Colon (tissue), 2 donors: ENCODE measurements at regions not wholly inside any gene's neighbourhood (a gene's known extent, or its start where the extent isn't known, plus 50 kb on each side); places are given as distances from the start of the nearest gene placed in this dataset.
"Not testable (repeated sequence)": the region's sequence is repeated elsewhere in the genome, so short reads cannot be mapped to it uniquely, and the experiment has no call there.

Experiments used
- FAIRE-seq: peaks from 2 replicates; lab custom pipeline; 2012; peaks lifted over from hg19 to GRCh38; lab: Jason Lieb, UNC
- donor health status: control.
- donor health status: control.

DNA sequence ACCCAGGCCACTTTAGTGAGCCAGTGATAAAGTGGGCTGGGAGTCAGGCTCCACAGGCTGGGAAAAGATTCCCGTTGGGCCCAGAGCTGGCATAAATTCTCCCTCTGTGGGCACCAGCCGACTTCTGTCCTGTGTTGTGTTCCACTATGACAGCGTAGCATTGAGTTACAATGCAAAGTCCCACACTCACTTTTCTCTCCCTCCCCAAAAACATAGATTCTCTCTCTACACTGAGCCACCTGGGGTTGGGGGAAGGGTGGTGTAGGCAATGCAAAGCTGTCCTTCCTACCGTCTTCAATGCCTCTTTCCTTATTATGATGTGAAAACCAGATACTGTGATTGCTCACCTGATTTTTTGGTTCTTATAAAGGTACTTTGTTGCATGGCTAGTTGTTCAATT is 566.2 kb downstream of the RAPGEF2 start:
- no peak for FAIRE-seq

DNA sequence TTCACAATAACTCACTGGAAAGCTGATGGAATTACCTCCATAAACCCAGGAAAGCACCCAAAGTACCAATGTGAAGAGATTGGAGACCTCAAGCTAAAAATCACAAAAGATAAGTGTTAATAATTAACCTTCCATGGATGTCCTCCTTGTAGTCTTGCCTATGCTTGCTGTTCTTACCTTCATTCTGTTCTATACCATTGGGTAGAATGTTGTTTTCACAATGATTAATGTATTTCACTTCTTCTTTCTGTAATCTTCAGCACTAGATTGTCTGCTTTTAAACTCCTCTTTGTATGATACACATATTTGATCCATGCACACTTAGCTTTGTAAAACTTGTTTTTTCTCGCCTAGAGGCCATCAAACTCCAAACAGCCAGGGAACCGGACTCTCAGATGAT is 570.3 kb downstream of the RAPGEF2 start:
- FAIRE-seq: no peak

DNA sequence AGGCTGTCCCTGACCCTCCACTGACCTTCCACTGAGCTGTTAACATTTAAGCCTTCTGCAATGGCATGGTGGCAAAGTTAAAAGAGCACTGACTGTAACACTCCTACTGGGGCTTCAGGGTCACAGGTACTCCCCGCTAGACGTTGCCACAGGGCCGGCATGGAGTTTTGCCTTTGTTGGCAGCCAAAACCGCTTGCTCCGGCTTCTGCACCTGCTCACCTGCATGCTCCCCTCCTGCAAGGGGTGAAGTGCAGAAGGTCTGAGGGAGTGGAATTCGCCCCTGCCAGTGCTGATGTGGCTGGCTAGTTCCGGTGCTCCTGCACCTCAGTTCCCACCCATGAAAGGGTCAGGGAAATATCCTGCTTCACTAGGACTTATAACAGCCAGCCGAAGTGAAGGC is 571.4 kb downstream of the RAPGEF2 start:
- no peak for FAIRE-seq

DNA sequence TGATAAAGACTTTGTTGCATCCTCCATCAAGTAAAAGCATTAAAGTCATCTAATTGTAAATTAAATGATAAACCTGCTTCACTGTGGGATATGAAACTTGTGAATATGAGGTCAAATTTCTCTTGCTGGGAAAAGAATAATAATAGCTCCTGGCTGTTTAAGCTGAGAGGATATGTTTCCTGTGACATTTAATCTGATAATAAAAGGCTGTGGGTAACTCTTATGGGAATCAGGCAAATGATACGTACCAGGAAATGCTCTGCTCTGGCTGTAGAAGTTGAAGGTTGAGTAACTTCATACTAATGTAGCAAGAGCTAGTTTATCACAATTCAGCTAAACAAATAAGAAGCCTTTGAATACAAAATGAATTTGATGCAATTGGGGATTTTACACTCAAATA is 574.6 kb downstream of the RAPGEF2 start:
- FAIRE-seq: no peak

DNA sequence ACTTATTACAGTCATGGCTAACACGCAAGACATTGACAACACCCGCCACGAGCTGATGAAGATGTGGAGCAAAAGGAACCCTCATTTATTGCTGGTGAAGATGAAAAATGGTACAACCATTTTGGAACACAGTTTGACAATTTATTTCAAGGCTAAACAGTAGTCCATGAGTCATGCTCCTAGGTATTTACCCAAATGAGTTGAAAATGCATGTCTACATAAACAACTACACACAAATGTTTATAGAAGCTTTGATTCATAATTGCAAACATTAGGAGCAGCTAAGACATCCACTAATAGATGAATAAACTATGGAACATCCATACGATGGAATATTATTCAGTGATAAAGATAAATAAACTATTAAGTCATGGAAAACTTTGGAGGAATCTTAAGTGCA is 580.1 kb downstream of the RAPGEF2 start:
- no peak for FAIRE-seq

DNA sequence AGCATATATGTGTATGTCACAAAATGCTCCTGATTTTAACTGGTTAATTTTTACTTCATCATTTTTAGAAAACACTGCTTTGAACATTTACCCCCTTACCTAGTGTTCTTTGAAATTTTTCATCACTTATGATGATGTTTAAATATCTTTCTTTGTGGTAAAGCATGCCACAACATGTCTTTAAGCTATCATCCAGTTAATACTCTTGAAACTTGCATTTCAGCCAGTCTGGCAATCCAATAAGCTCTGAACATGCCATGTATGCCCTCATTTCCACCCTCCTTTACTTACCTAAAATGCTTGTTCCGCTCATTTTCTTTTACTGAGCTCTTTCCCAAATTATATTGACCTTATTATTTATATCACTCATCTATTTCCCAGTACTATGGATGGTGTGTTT is 581.2 kb downstream of the RAPGEF2 start:
- no peak for FAIRE-seq

DNA sequence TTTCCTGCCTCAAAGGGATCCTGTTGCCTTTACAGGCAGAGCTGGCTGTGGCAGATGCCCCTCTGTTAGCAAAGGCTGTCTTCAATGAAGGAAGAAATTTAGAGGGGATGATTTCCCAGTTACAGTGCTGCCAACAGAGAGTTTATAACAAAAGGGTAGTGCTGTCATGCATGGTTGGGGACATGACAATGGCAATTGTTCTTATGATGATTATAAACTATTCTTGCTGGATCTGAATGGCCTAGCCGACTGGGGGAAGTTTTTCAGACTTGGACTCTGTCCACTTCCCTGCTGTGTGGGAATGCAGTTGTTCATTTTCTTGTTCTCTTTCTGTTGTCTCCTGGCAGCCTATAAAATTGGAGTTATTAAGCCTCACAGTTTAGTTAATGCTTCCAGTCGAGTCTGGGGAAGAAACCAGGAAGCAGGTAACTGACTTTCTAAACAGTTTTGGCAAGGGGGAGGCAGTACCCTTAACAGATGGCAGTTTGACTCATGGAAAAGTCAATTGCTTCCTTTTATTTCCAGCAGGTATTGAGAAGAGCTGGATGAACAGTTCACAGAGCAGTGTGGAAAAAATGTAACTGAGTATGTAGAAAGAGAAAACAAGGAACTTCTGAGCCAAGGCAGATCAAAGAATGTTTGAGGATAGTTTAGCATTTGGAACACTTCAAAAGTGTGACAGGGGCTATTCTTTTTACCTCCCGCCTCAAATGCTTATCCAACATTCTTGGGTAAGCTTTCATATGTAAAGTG is 582.6 kb downstream of the RAPGEF2 start:
- no peak for FAIRE-seq

DNA sequence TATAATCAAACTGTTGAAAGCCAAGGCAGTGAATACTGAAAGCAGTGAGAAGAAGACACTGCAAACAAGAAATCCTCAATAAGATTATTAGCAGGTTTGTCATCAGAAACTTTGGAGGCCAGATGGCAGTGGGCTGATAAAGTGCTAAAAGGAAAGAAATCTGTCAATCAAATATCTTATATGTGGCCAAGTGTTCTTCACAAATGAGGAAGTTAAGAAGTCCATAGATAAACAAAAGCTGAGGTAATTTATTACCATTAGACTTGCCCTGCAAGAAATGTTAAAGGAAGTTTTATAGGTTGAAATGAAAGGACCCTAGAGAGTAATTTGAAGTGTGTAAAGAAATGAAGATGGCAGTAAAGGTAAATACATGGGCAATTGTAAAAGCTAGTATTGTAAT is 586.6 kb downstream of the RAPGEF2 start:
- FAIRE-seq: no peak

DNA sequence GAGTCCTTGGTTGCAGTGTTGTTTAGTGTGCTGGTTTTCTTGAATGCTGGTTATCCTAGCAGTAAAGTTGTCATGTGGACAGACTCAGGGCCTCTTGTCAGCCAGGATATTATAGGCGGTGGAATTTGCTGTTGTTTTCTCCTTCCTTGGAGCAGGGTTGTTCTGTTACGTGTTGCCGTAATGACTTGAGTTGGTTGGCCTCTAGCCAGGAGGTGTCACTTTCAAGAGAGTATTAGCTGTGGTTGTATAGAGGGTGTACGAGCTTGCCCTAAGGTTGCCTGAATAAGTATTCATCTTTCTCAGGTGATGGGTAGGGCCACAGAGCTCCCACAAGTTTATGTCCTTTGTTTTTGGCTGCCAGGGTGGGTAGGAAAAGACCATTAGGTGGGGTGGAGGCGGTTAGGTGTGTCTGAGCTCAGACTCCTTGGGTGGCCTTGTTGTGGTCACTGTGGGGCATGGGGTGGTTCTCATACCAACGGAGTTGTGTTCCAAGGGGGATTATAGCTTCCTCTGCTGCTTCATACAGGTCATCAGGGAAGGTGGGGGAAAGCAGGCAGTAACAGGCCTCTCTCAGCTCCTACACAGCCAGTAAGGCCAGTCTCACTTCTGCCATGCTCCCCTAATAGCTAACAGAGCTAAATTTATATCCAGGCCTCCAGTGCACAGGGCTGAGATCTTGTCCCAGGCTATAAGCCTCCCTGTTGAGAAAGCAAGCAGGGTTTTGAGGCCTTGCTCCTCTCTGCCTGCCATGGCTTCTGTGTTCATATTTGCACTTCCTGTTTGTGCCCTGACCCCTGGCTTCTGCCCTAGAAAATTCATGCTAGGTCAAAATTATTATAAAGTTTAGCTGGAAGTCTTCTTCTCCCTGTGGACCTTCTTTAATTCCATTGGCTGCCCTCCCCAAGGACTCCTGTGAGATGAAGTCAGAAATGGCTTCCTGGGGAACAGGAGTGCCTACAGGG is 594.7 kb downstream of the RAPGEF2 start:
- no peak for FAIRE-seq

DNA sequence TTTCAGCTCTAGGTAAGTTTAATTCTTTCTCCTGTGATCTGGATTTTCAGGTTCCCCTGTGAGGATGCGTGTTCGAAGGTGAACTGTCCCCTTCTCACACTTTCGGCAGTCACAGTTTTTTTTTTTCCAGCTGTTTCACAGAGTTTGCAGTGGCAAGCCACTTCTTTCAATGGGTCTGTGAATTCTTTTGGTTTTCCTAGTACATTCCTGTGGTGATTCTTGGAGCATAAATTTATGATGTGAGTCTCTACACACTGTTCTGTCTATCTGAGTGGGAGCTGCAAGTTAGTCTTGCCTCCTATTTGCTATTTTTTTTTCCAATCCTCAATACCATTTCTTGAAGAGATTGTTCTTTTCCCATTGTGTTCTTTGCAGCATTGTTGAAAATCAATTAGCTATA is 595.5 kb downstream of the RAPGEF2 start:
- no peak for FAIRE-seq

DNA sequence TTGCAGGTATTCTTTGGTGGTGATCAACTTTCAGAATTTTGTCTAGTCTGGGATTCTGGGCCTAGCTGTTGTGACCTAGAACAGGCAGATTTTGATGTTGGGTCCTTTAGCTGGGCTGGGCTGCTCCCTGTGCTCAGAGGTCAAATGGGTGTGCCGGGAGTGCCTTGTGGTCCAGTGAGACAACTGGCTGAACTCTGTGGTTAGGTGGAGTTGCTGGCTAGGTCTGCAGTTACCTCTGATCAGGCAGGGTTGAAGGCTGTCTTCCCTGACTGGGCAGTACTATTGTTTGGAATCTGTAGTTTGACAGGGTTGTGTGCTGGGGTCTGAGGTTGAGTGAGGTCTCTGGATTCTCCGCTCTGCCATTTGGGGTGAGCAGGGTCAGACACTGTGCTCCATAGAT is 599.3 kb downstream of the RAPGEF2 start:
- no peak for FAIRE-seq

DNA sequence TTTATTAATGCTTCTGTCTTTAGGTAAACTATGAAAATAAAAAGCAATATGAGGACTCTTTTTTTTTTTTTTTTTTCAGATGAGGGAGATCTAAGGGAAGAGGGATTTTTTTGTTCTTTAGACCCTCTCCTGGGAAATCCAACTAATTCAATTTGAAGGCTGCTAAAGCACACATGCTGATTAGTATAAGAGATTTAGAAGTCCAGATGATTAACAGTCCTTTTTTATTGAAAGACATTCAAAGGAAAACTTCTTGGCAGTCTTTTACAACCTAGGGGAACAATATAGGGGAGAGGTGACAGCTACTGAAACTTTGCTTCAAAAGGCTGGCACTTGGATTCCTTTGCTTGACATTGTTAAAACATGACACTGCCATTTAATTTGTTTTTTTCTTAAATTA is 602.5 kb downstream of the RAPGEF2 start:
- FAIRE-seq: no peak

DNA sequence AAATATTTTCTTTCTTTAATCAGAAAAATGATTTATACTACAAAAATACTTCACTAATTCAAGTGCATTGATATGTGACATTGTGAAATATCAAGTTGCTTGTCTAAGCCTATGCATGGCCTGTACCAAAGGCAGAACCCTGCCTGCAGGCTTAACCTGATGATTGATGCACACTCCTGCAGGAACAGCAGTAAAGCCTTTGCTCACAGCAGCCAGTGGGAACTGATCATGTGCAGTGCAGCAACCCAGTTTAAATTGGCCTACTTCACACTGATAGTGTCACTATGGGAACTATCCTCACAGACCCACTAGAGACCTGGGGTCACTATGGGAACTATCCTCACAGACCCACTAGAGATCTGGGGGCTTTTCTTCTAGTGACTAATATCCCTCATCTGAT is 603.8 kb downstream of the RAPGEF2 start:
- no peak for FAIRE-seq

DNA sequence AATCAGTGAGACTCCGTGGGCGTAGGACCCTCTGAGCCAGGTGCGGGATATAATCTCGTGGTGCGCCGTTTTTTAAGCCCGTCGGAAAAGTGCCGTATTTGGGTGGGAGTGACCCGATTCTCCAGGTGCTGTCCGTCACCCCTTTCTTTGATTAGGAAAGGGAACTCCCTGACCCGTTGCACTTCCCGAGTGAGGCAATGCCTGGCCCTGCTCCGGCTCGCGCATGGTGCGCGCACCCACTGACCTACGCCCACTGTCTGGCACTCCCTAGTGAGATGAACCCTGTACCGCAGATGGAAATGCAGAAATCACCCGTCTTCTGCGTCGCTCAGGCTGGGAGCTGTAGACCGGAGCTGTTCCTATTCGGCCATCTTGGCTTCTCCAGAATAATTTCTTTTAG is 612.3 kb downstream of the RAPGEF2 start:
- FAIRE-seq: not testable (repeated sequence)

DNA sequence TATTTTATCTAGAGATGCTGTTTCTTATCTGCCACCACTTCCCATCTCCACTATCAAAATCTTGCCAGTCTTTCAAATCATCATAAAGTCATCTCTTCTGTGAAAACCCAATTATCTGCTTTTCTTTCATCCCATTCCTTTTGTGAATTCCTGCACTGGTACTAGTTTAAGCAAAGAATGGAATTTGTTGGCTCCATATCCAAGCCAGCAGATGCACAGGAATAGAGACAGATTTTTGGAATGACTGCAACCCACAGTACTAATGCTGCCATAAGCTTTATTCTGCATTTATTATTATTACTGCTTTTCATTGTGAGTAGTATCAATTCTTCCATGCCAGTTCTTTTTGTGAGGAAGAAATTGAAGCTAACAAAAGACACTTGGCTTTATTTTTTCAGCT is 616.7 kb downstream of the RAPGEF2 start:
- FAIRE-seq: no peak

DNA sequence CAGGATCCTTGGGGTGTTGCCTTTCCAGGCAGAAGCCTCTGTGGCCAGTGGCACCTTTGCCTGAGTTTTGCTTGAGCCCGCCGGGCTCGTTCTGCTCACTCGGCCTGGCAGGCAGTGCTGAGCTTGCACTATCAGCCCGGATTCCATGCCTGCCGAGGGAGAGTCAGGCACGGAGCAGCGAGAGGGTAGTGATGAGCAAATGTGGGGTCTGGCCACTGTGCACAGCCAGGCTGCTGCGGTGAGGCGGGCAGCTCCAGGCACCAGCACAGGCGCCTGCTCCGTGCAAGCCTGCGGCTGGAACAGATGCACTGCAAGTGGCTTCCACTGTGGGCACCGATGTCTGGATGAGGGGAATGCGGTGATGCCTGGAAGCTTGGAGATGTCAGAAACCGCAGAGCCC is 619.2 kb downstream of the RAPGEF2 start:
- FAIRE-seq: no peak

DNA sequence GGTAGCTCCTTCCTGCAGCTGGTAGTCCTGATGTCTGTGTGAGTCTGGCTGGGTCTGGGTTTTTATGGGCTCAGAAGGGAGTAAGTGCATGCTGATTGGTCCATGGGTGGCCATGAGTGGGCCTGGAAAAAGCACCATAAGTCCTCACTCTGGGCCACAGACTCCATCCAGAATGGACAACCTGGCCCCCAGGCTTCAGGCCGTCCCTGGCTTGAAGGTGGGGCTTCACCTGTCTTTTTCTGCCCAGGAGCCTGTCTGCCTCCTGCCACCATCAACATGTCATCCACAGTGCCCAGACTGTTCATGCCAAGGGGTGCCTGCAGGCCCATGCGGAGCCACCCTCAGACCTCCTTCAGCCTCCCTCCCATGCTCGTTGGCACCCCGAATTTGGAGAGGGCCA is 620.0 kb downstream of the RAPGEF2 start:
- no peak for FAIRE-seq

DNA sequence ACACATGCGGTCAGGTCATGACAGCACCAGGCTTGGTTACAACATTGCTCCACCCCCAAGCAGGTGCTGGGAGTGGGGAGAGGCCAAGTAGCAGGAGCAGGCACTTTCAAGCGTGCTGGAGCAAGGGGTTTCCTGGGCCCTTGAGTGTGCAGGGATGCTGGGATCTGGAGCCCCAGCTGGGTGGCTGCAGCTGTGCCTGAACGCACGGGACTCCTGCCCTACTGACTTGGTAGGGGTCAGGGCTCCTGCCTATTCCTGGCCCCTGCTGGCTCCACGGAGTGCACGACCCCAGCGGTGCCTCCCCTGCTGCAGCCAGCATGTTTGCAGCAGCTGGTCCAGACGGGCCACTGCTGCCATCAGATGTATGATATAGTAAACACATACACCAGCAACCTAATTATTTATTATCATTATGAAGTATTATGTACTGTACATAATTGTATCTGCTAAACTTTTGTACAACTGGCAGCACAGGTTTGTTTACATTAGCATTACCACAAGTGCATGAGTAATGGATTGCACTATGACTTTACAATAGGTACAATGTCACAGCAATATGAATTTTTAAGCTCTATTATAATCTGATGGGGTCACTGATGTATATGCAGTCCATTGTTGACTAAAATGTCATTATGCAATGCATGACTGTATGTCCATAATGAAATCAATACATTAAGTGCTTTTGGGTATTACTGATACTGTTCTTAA is 620.6 kb downstream of the RAPGEF2 start:
- FAIRE-seq: no peak

DNA sequence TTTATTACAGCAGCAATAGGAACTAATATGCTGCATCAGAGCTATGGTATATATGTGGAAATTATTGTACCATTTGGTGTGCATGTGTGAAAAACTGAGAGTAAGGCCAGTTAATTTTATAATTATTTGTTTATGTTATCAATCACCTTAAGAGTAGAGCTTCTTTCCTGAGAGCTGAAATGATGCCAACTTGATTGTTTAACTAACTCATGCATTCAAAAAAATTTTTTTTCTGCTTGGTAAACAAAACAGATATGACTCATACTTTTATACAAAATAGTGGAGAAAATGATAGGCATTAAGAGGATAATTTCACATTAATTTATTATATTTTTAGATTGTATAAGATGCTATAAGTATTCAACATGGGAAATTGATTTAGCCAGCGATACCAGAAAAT is 622.7 kb downstream of the RAPGEF2 start:
- FAIRE-seq: no peak

DNA sequence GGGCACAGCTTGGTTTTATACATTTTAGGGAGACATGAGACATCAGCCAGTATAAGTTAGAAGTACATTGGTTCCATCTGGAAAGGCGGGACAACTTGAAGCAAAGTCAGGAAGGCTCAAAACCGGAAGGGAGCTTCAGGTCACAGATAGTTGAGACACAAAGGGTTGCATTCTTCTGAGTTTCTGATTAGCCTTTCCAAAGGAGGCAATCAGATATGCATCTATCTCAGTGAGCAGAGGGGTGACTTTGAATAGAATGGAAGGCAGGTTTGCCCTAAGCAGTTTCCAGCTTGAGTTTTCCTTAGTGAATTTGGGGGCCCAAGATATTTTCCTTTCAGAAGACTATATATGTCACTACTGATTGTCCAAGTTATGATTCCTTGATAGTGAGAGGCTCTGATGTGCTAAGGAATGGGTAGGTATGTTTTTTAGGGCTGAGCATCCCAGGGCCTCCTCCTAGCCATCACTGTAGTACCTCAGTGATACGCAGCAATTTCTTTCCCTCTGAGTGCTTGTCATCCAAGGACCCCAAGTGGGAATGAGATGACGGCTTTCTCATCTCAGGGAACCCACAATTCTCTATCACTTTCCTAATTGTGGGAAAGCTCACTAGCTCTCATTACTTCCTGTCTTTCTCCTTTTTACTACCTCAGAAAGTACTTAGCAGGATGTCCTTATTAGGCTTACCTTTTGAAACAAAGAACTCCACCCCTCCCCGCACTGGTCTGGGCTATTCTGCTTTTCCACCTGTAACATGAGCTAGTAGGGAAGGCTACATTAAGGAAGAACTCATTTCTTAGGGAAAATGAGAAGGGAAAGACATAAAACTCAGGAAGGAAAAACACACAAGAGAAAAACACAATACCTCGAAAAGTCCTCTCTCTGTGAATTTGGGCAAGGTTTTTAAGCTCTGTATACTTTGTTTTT is 632.7 kb downstream of the RAPGEF2 start:
- no peak for FAIRE-seq

DNA sequence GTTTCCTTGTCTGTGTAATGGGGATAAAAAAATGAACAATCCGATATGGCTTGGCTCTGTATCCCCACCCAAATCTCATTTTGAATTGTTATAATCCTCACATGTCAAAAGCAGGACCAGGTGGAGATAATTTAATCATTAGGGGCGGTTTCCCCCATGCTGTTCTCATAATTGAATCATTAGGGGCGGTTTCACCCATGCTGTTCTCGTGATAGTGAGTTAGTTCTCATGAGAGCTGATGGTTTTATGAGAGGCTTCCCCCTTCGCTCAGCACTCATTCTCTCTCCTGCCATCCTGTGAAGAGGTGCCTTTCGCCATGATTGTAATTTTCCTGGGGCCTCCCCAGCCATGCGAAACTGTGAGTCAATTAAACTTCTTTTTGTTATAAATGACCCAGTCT is 633.5 kb downstream of the RAPGEF2 start:
- no peak for FAIRE-seq

DNA sequence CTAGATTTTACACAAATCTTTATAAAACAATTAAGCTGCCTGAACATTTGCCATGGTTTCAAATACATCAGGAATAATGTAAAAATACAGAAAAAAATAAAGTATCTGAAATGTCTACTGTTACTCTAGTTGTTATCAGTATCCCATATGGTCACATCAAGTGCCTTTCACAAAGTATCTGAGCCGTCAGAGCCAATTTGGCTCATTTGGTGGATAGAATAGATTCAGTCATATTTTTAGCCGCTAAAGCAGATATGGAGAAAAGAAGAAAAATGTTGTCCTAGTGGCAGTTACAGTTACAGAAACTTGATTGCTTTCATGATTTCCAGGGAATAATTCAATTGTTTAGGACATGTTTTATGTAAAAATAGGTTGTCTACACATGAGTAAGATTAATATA is 641.1 kb downstream of the RAPGEF2 start:
- no peak for FAIRE-seq
